ENCODE measurements at regions not wholly inside any gene's neighbourhood (a gene's known extent, or its start where the extent isn't known, plus 50 kb on each side); places are given as distances from the start of the nearest gene placed in this dataset.

GRCh38 chr5:98639274-98639673 lies 134.2 kb upstream of the RGMB start:
- no peak overlapping the region for H3K4me3 ChIP-seq (ENCODE audit: insufficient read depth, low read depth, low read length)
- no peak for DNase-seq
- H3K27me3 ChIP-seq (ENCODE audit: control insufficient read depth, insufficient read depth, low read length) = no peaks in the 10 kb centered on the region
- H3K36me3 ChIP-seq (replicated peaks; ENCODE audit: control insufficient read depth, insufficient read depth, low read length) = no peaks in the 10 kb centered on the region

GRCh38 chr5:98641671-98642070 lies 131.8 kb upstream of the RGMB start:
- DNase-seq = no peak
- Histone ChIP-seq H3K36me3 (replicated peaks; ENCODE audit: control insufficient read depth, insufficient read depth, low read length) (no peaks in the 10 kb centered on the region), H3K4me3 (ENCODE audit: insufficient read depth, low read depth, low read length) (no peak overlapping the region), H3K27me3 (ENCODE audit: control insufficient read depth, insufficient read depth, low read length) (no peaks in the 10 kb centered on the region)

- DNase-seq = no peak
- no peaks in the 10 kb centered on the region for H3K27me3 ChIP-seq (ENCODE audit: control insufficient read depth, insufficient read depth, low read length)
- no peaks in the 10 kb centered on the region for H3K36me3 ChIP-seq (replicated peaks; ENCODE audit: control insufficient read depth, insufficient read depth, low read length)
- no peak overlapping the region for H3K4me3 ChIP-seq (ENCODE audit: insufficient read depth, low read depth, low read length)
Measured at GRCh38 chr5:98643569-98643968, 129.9 kb upstream of the RGMB start.

GRCh38 chr5:98651715-98652114 lies 121.7 kb upstream of the RGMB start:
- Histone ChIP-seq H3K36me3 (replicated peaks; ENCODE audit: control insufficient read depth, insufficient read depth, low read length) (no peaks in the 10 kb centered on the region), H3K4me3 (ENCODE audit: insufficient read depth, low read depth, low read length) (no peak overlapping the region), H3K27me3 (ENCODE audit: control insufficient read depth, insufficient read depth, low read length) (no peaks in the 10 kb centered on the region)
- DNase-seq = no peak

GRCh38 chr5:98656125-98656795 lies 117.2 kb upstream of the RGMB start:
- no peak overlapping the region for H3K4me3 ChIP-seq (ENCODE audit: insufficient read depth, low read depth, low read length)
- DNase-seq = peak; percentile 14
- no peaks in the 10 kb centered on the region for H3K36me3 ChIP-seq (replicated peaks; ENCODE audit: control insufficient read depth, insufficient read depth, low read length)
- H3K27me3 ChIP-seq (ENCODE audit: control insufficient read depth, insufficient read depth, low read length) = no peaks in the 10 kb centered on the region; the same call in 1 of the 2 replicates

- Histone ChIP-seq H3K4me3 (ENCODE audit: insufficient read depth, low read depth, low read length) (no peak overlapping the region), H3K36me3 (replicated peaks; ENCODE audit: control insufficient read depth, insufficient read depth, low read length) (no peaks in the 10 kb centered on the region), H3K27me3 (ENCODE audit: control insufficient read depth, insufficient read depth, low read length) (no peaks in the 10 kb centered on the region; the same call in 1 of the 2 replicates)
- no peak for DNase-seq
Measured at GRCh38 chr5:98656796-98657195, 116.7 kb upstream of the RGMB start.

GRCh38 chr5:98657559-98657958 lies 115.9 kb upstream of the RGMB start:
- no peaks in the 10 kb centered on the region for H3K36me3 ChIP-seq (replicated peaks; ENCODE audit: control insufficient read depth, insufficient read depth, low read length)
- no peaks in the 10 kb centered on the region; the same call in 1 of the 2 replicates for H3K27me3 ChIP-seq (ENCODE audit: control insufficient read depth, insufficient read depth, low read length)
- peak; percentile 16 for DNase-seq
- H3K4me3 ChIP-seq (ENCODE audit: insufficient read depth, low read depth, low read length) = no peak overlapping the region

- Histone ChIP-seq H3K27me3 (ENCODE audit: control insufficient read depth, insufficient read depth, low read length) (no peaks in the 10 kb centered on the region), H3K4me3 (ENCODE audit: insufficient read depth, low read depth, low read length) (no peak overlapping the region), H3K36me3 (replicated peaks; ENCODE audit: control insufficient read depth, insufficient read depth, low read length) (no peaks in the 10 kb centered on the region)
- DNase-seq = no peak
Measured at GRCh38 chr5:98663521-98663920, 109.9 kb upstream of the RGMB start.

GRCh38 chr5:98664736-98665135 lies 108.7 kb upstream of the RGMB start:
- no peaks in the 10 kb centered on the region for H3K36me3 ChIP-seq (replicated peaks; ENCODE audit: control insufficient read depth, insufficient read depth, low read length)

GRCh38 chr5:98679963-98680362 lies 93.5 kb upstream of the RGMB start:
- Histone ChIP-seq H3K27me3 (ENCODE audit: control insufficient read depth, insufficient read depth, low read length) (no peaks in the 10 kb centered on the region), H3K4me3 (ENCODE audit: insufficient read depth, low read depth, low read length) (no peak overlapping the region), H3K36me3 (replicated peaks; ENCODE audit: control insufficient read depth, insufficient read depth, low read length) (no peaks in the 10 kb centered on the region)
- no peak for DNase-seq

More at GRCh38 chr5:98664736-98665135, 108.7 kb upstream of the RGMB start:
- DNase-seq = no peak
- Histone ChIP-seq H3K4me3 (ENCODE audit: insufficient read depth, low read depth, low read length) (no peak overlapping the region), H3K27me3 (ENCODE audit: control insufficient read depth, insufficient read depth, low read length) (no peaks in the 10 kb centered on the region)

GRCh38 chr5:98690002-98690401 lies 83.5 kb upstream of the RGMB start:
- DNase-seq = no peak
- H3K4me3 ChIP-seq (ENCODE audit: insufficient read depth, low read depth, low read length) = no peak overlapping the region
- no peaks in the 10 kb centered on the region for H3K36me3 ChIP-seq (replicated peaks; ENCODE audit: control insufficient read depth, insufficient read depth, low read length)
- no peaks in the 10 kb centered on the region for H3K27me3 ChIP-seq (ENCODE audit: control insufficient read depth, insufficient read depth, low read length)

GRCh38 chr5:98694902-98695301 lies 78.6 kb upstream of the RGMB start:
- DNase-seq = no peak
- Histone ChIP-seq H3K27me3 (ENCODE audit: control insufficient read depth, insufficient read depth, low read length) (no peaks in the 10 kb centered on the region), H3K36me3 (replicated peaks; ENCODE audit: control insufficient read depth, insufficient read depth, low read length) (no peaks in the 10 kb centered on the region; the same call in 1 of the 2 replicates), H3K4me3 (ENCODE audit: insufficient read depth, low read depth, low read length) (no peak overlapping the region)

GRCh38 chr5:98698359-98698758 lies 75.1 kb upstream of the RGMB start:
- Histone ChIP-seq H3K27me3 (ENCODE audit: control insufficient read depth, insufficient read depth, low read length) (no peaks in the 10 kb centered on the region), H3K4me3 (ENCODE audit: insufficient read depth, low read depth, low read length) (no peak overlapping the region), H3K36me3 (replicated peaks; ENCODE audit: control insufficient read depth, insufficient read depth, low read length) (no peaks in the 10 kb centered on the region; the same call in 1 of the 2 replicates)
- DNase-seq = no peak

- H3K4me3 ChIP-seq (ENCODE audit: insufficient read depth, low read depth, low read length) = no peak overlapping the region
- DNase-seq = no peak
- no peaks in the 10 kb centered on the region for H3K27me3 ChIP-seq (ENCODE audit: control insufficient read depth, insufficient read depth, low read length)
- H3K36me3 ChIP-seq (replicated peaks; ENCODE audit: control insufficient read depth, insufficient read depth, low read length) = no peaks in the 10 kb centered on the region; the same call in 1 of the 2 replicates
Measured at GRCh38 chr5:98700730-98701129, 72.7 kb upstream of the RGMB start.

GRCh38 chr5:98705841-98706240 lies 67.6 kb upstream of the RGMB start:
- Histone ChIP-seq H3K4me3 (ENCODE audit: insufficient read depth, low read depth, low read length) (no peak overlapping the region), H3K27me3 (ENCODE audit: control insufficient read depth, insufficient read depth, low read length) (no peaks in the 10 kb centered on the region)
- DNase-seq = no peak

GRCh38 chr5:98709681-98710080 lies 63.8 kb upstream of the RGMB start:
- no peaks in the 10 kb centered on the region for H3K27me3 ChIP-seq (ENCODE audit: control insufficient read depth, insufficient read depth, low read length)
- DNase-seq = no peak
- H3K4me3 ChIP-seq (ENCODE audit: insufficient read depth, low read depth, low read length) = no peak overlapping the region
- H3K36me3 ChIP-seq (replicated peaks; ENCODE audit: control insufficient read depth, insufficient read depth, low read length) = no peaks in the 10 kb centered on the region

More at GRCh38 chr5:98705841-98706240, 67.6 kb upstream of the RGMB start:
- H3K36me3 ChIP-seq (replicated peaks; ENCODE audit: control insufficient read depth, insufficient read depth, low read length) = no peaks in the 10 kb centered on the region

Data from H7 (cell line).